Tibial nerve (tissue), 4 donors: ENCODE measurements at regions not wholly inside any gene's neighbourhood (a gene's known extent, or its start where the extent isn't known, plus 50 kb on each side); places are given as distances from the start of the nearest gene placed in this dataset.

Experiments
- CTCF ChIP-seq, 5 experiments: fragments of 200-600 bp in 3 of 5; fragments of 450-650 bp in 2 of 5; sonication (generic) in 3 of 5; IDR thresholded peaks; one replicate each; pipeline ENCODE4 v1.5.1; 2016 to 2019; ENCODE audit warnings: antibody characterized with exemption in 5 of 5, mild to moderate bottlenecking in 3 of 5, moderate library complexity in 2 of 5
- EP300 ChIP-seq, 2 donors: sonication (generic); formaldehyde crosslinking; IDR thresholded peaks; one replicate each; pipeline ENCODE4 v1.6.1; 2017; ENCODE audit warnings: antibody characterized with exemption in 2 of 2, mild to moderate bottlenecking in 1 of 2
- POLR2A ChIP-seq, 2 donors: fragments of 450-650 bp; IDR thresholded peaks; one replicate each; pipeline ENCODE4 v1.6.1; 2017; ENCODE audit warnings: antibody characterized with exemption in 2 of 2, mild to moderate bottlenecking in 2 of 2, moderate library complexity in 2 of 2

GRCh38 chr6:28729501-28730402 is 194.0 kb downstream of the TRIM27 start:
- TF ChIP-seq POLR2A (IDR thresholded peaks at IDR 0.05) (no peak), EP300 (IDR thresholded peaks at IDR 0.05) (no peak), CTCF (IDR thresholded peaks at IDR 0.05) (no peak)
